ENCODE measurements at regions not wholly inside any gene's neighbourhood (a gene's known extent, or its start where the extent isn't known, plus 50 kb on each side); places are given as distances from the start of the nearest gene placed in this dataset.
"Not testable (repeated sequence)": the region's sequence is repeated elsewhere in the genome, so short reads cannot be mapped to it uniquely, and the experiment has no call there.

DNA sequence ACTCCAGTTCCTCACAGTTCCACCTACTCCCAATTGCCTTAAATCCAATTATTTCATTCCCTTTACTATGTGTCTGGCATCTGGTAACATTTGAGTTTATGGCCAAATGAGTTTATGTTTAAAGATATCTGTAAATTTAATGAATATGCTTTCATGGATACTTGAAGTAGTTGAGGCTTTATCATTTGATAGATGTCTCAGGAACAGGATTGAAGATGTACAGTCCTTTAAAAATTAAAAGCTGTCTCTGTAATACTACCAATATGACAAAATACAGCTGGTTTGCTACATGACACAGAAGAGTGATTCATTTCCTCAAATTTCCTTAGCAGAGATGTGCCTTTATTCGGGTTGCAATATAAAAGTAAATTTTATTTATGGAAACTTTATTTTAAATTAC lies 2326.0 kb upstream of the ACO1 start:
- H3K9me2 ChIP-seq (replicated peaks; ENCODE audit: insufficient read depth, low read length) = no peaks in the 10 kb centered on the region
- H3K9me3 ChIP-seq (replicated peaks; ENCODE audit: insufficient read depth, low read length) = no peaks in the 10 kb centered on the region
- DNase-seq = no peak
- no peaks in the 10 kb centered on the region for H4K20me1 ChIP-seq (ENCODE audit: insufficient read depth, low read length)
- no peaks in the 10 kb centered on the region for H3K79me2 ChIP-seq (ENCODE audit: low read length)
- no peaks in the 10 kb centered on the region for H3K36me3 ChIP-seq (replicated peaks; ENCODE audit: insufficient read depth, low read length)
- H3K4me1 ChIP-seq (ENCODE audit: low read length) = no peaks in the 10 kb centered on the region
- H3K4me2 ChIP-seq (ENCODE audit: low read depth, low read length) = no peak overlapping the region
- no peaks in the 10 kb centered on the region for H3F3A ChIP-seq (ENCODE audit: insufficient read depth, low read length)
- no peaks in the 10 kb centered on the region for H3K27me3 ChIP-seq (replicated peaks; ENCODE audit: insufficient read depth, low read length)
- no peak overlapping the region for H3K4me3 ChIP-seq (ENCODE audit: low read length)
- no peak overlapping the region for H3K27ac ChIP-seq (ENCODE audit: low read length)
- H3K9ac ChIP-seq (ENCODE audit: low read length) = no peak overlapping the region
- H2AFZ ChIP-seq (ENCODE audit: low read length) = no peak overlapping the region
- TF ChIP-seq EZH2phosphoT487 (IDR thresholded peaks at IDR 0.05; ENCODE audit: low read length) (no peak), EZH2 (optimal IDR thresholded peaks at IDR 0.05; ENCODE audit: low read depth, low read length) (no peak)

DNA sequence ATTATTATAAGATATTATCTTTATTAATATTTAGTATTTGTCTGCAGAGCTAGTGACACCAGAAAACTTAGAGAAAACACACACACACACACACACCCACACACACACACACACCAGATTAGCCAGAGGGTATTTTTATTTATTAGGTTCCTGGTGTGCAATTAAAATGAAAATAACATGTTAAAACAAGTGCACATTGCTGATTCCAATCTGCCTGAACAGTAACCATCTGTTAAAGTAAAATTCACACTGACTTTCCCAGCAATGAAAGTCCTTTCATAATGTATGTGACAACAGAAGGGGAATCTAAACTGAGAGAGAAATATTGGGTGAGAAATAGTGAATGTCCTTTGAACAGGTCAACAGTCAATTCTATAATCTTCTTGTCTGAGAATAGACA lies 2323.5 kb upstream of the ACO1 start:
- TF ChIP-seq EZH2phosphoT487 (IDR thresholded peaks at IDR 0.05; ENCODE audit: low read length) (no peak), EZH2 (optimal IDR thresholded peaks at IDR 0.05; ENCODE audit: low read depth, low read length) (no peak)
- TF ChIP-seq, protein P1, sequence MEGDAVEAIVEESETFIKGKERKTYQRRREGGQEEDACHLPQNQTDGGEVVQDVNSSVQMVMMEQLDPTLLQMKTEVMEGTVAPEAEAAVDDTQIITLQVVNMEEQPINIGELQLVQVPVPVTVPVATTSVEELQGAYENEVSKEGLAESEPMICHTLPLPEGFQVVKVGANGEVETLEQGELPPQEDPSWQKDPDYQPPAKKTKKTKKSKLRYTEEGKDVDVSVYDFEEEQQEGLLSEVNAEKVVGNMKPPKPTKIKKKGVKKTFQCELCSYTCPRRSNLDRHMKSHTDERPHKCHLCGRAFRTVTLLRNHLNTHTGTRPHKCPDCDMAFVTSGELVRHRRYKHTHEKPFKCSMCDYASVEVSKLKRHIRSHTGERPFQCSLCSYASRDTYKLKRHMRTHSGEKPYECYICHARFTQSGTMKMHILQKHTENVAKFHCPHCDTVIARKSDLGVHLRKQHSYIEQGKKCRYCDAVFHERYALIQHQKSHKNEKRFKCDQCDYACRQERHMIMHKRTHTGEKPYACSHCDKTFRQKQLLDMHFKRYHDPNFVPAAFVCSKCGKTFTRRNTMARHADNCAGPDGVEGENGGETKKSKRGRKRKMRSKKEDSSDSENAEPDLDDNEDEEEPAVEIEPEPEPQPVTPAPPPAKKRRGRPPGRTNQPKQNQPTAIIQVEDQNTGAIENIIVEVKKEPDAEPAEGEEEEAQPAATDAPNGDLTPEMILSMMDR (IDR thresholded peaks at IDR 0.05; ENCODE audit: low read length) = no peak
- DNase-seq = no peak
- H4K20me1 ChIP-seq (ENCODE audit: insufficient read depth, low read length) = no peaks in the 10 kb centered on the region

DNA sequence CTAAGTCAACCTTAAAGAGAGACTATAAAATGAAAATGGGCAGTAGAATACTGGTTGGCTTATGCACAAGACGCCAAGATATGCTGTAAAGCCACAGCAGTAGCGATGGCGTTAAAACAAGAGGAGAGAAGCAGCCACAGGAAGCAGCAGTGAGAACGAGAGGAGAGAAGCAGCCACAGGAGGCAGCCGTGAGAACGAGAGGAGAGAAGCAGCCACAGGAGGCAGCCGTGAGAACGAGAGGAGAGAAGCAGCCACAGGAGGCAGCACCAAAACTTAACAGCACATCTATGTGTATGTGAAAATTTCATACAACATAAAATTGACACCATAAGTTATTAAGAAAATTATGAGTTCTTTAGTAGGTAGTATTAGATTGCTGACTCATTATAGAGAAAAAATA lies 2318.6 kb upstream of the ACO1 start:
- Histone ChIP-seq H3K9ac (ENCODE audit: low read length) (no peak overlapping the region), H4K20me1 (ENCODE audit: insufficient read depth, low read length) (no peaks in the 10 kb centered on the region), H3K9me3 (replicated peaks; ENCODE audit: insufficient read depth, low read length) (no peaks in the 10 kb centered on the region), H3K9me2 (replicated peaks; ENCODE audit: insufficient read depth, low read length) (no peaks in the 10 kb centered on the region), H3K4me2 (ENCODE audit: low read depth, low read length) (no peak overlapping the region), H3K4me1 (ENCODE audit: low read length) (no peaks in the 10 kb centered on the region), H3K36me3 (replicated peaks; ENCODE audit: insufficient read depth, low read length) (no peaks in the 10 kb centered on the region), H3F3A (ENCODE audit: insufficient read depth, low read length) (no peaks in the 10 kb centered on the region), H3K79me2 (ENCODE audit: low read length) (no peaks in the 10 kb centered on the region), H2AFZ (ENCODE audit: low read length) (no peak overlapping the region), H3K27me3 (replicated peaks; ENCODE audit: insufficient read depth, low read length) (no peaks in the 10 kb centered on the region), H3K4me3 (ENCODE audit: low read length) (no peak overlapping the region), H3K27ac (ENCODE audit: low read length) (no peak overlapping the region)
- no peak for DNase-seq
- TF ChIP-seq, protein P1 (IDR thresholded peaks at IDR 0.05; ENCODE audit: low read length) = no peak
- TF ChIP-seq EZH2phosphoT487 (IDR thresholded peaks at IDR 0.05; ENCODE audit: low read length) (no peak), EZH2 (optimal IDR thresholded peaks at IDR 0.05; ENCODE audit: low read depth, low read length) (no peak)

More for the DNA sequence above, 2323.5 kb upstream of the ACO1 start:
- Histone ChIP-seq H3K4me1 (ENCODE audit: low read length) (no peaks in the 10 kb centered on the region), H3K79me2 (ENCODE audit: low read length) (no peaks in the 10 kb centered on the region), H3K9ac (ENCODE audit: low read length) (no peak overlapping the region), H3K27me3 (replicated peaks; ENCODE audit: insufficient read depth, low read length) (no peaks in the 10 kb centered on the region), H3K36me3 (replicated peaks; ENCODE audit: insufficient read depth, low read length) (no peaks in the 10 kb centered on the region), H2AFZ (ENCODE audit: low read length) (no peak overlapping the region), H3F3A (ENCODE audit: insufficient read depth, low read length) (no peaks in the 10 kb centered on the region), H3K27ac (ENCODE audit: low read length) (no peak overlapping the region), H3K9me2 (replicated peaks; ENCODE audit: insufficient read depth, low read length) (no peaks in the 10 kb centered on the region), H3K9me3 (replicated peaks; ENCODE audit: insufficient read depth, low read length) (no peaks in the 10 kb centered on the region), H3K4me3 (ENCODE audit: low read length) (no peak overlapping the region), H3K4me2 (ENCODE audit: low read depth, low read length) (no peak overlapping the region)

DNA sequence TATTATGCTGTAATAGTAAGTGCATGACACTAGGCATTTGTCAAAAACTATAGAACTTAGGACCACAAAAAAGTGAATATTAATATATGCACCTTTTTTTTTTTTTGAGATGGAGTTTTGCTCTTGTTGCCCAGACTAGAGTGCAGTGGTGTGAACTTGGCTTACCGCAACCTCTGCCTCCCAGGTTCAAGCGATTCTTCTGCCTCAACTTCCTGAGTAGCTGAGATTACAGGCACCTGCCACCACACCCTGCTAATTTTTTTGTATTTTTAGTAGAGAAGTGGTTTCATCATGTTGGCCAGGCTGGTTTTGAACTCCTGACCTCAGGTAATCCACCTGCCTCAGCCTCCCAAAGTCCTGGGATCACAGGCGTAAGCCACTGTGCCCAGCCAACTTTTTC lies 2315.2 kb upstream of the ACO1 start:
- not testable (repeated sequence) for H3K9me2 ChIP-seq (replicated peaks; ENCODE audit: insufficient read depth, low read length); H3K9me3 ChIP-seq (replicated peaks; ENCODE audit: insufficient read depth, low read length); H4K20me1 ChIP-seq (ENCODE audit: insufficient read depth, low read length); H3K4me3 ChIP-seq (ENCODE audit: low read length); H3K4me1 ChIP-seq (ENCODE audit: low read length); H3F3A ChIP-seq (ENCODE audit: insufficient read depth, low read length); H3K9ac ChIP-seq (ENCODE audit: low read length); H3K4me2 ChIP-seq (ENCODE audit: low read depth, low read length); H3K79me2 ChIP-seq (ENCODE audit: low read length); DNase-seq; H2AFZ ChIP-seq (ENCODE audit: low read length); H3K36me3 ChIP-seq (replicated peaks; ENCODE audit: insufficient read depth, low read length); H3K27me3 ChIP-seq (replicated peaks; ENCODE audit: insufficient read depth, low read length); H3K27ac ChIP-seq (ENCODE audit: low read length)
